HG02884 (cell line): ENCODE measurements at regions not wholly inside any gene's neighbourhood (a gene's known extent, or its start where the extent isn't known, plus 50 kb on each side); places are given as distances from the start of the nearest gene placed in this dataset.

ENCODE experiments used
- ATAC-seq: cut with Tn5 transposase; IDR thresholded peaks from one replicate; pipeline ENCODE4 v1.9.1; 2021; ENCODE audit warnings: mild to moderate bottlenecking, moderate library complexity; ENCODE audit not compliant: unreplicated experiment

- no peak for ATAC-seq
Measured at GRCh38 chr14:100955201-100955600, 51.7 kb upstream of the RTL1 start.

GRCh38 chr14:100962494-100962893 lies 59.0 kb upstream of the RTL1 start:
- no peak for ATAC-seq

GRCh38 chr14:100965296-100965695 lies 61.8 kb upstream of the RTL1 start:
- ATAC-seq, result no peak

GRCh38 chr14:100967178-100967577 lies 63.7 kb upstream of the RTL1 start:
- no peak for ATAC-seq

GRCh38 chr14:100967930-100968329 lies 64.4 kb upstream of the RTL1 start:
- ATAC-seq, result no peak

GRCh38 chr14:100972118-100972897 lies 68.8 kb upstream of the RTL1 start:
- ATAC-seq, result no peak

GRCh38 chr14:100975671-100976070 lies 72.1 kb upstream of the RTL1 start:
- no peak for ATAC-seq

GRCh38 chr14:100979079-100979478 lies 75.6 kb upstream of the RTL1 start:
- no peak for ATAC-seq

- ATAC-seq, result no peak
Measured at GRCh38 chr14:100979780-100980179, 76.3 kb upstream of the RTL1 start.

GRCh38 chr14:100980823-100981222 lies 77.3 kb upstream of the RTL1 start:
- ATAC-seq, result no peak

- ATAC-seq, result no peak
Measured at GRCh38 chr14:100981809-100982208, 78.3 kb upstream of the RTL1 start.

- ATAC-seq, result no peak
Measured at GRCh38 chr14:100982353-100982752, 78.8 kb upstream of the RTL1 start.

- no peak for ATAC-seq
Measured at GRCh38 chr14:100982762-100983161, 79.2 kb upstream of the RTL1 start.

GRCh38 chr14:100983710-100984109 lies 80.2 kb upstream of the RTL1 start:
- no peak for ATAC-seq

- ATAC-seq, result no peak
Measured at GRCh38 chr14:100988011-100988410, 84.5 kb upstream of the RTL1 start.

- ATAC-seq, result no peak
Measured at GRCh38 chr14:100988411-100988900, 84.9 kb upstream of the RTL1 start.

GRCh38 chr14:100988956-100989355 lies 85.4 kb upstream of the RTL1 start:
- ATAC-seq, result no peak

- no peak for ATAC-seq
Measured at GRCh38 chr14:100989924-100990323, 86.4 kb upstream of the RTL1 start.

- ATAC-seq, result no peak
Measured at GRCh38 chr14:100994082-100994481, 90.6 kb upstream of the RTL1 start.

GRCh38 chr14:100994756-100995330 lies 91.3 kb upstream of the RTL1 start:
- no peak for ATAC-seq

- no peak for ATAC-seq
Measured at GRCh38 chr14:101000711-101001250, 97.3 kb upstream of the RTL1 start.
